ENCODE measurements at regions not wholly inside any gene's neighbourhood (a gene's known extent, or its start where the extent isn't known, plus 50 kb on each side); places are given as distances from the start of the nearest gene placed in this dataset.

- DNase-seq (ENCODE audit: extremely low read depth, low read depth): no peak
- H3K4me3 ChIP-seq (replicated peaks; ENCODE audit: low read depth, low read length): no peak overlapping the region
- no peak for TF ChIP-seq CTCF (IDR thresholded peaks at IDR 0.05; ENCODE audit: low read depth, low read length, missing control alignments)
These were observed 548.0 kb downstream of the TBC1D32 start for GRCh38 chr6:120786256-120786655.

- TF ChIP-seq CTCF (IDR thresholded peaks at IDR 0.05; ENCODE audit: low read depth, low read length, missing control alignments): no peak
- H3K4me3 ChIP-seq (replicated peaks; ENCODE audit: low read depth, low read length): no peak overlapping the region
- no peak for DNase-seq (ENCODE audit: extremely low read depth, low read depth)
These were observed 548.7 kb downstream of the TBC1D32 start for GRCh38 chr6:120785459-120786086.

GRCh38 chr6:120779441-120779840 is 554.8 kb downstream of the TBC1D32 start:
- DNase-seq (ENCODE audit: extremely low read depth, low read depth): no peak
- TF ChIP-seq CTCF (IDR thresholded peaks at IDR 0.05; ENCODE audit: low read depth, low read length, missing control alignments): no peak
- no peak overlapping the region for H3K4me3 ChIP-seq (replicated peaks; ENCODE audit: low read depth, low read length)

GRCh38 chr6:120775698-120776097 is 558.6 kb downstream of the TBC1D32 start:
- no peak for DNase-seq (ENCODE audit: extremely low read depth, low read depth)
- TF ChIP-seq CTCF (IDR thresholded peaks at IDR 0.05; ENCODE audit: low read depth, low read length, missing control alignments): no peak
- no peak overlapping the region for H3K4me3 ChIP-seq (replicated peaks; ENCODE audit: low read depth, low read length)

- no peak overlapping the region for H3K4me3 ChIP-seq (replicated peaks; ENCODE audit: low read depth, low read length)
- no peak for DNase-seq (ENCODE audit: extremely low read depth, low read depth)
- TF ChIP-seq CTCF (IDR thresholded peaks at IDR 0.05; ENCODE audit: low read depth, low read length, missing control alignments): no peak
These were observed 560.0 kb downstream of the TBC1D32 start for GRCh38 chr6:120774275-120774674.

GRCh38 chr6:120771019-120771418 is 563.3 kb downstream of the TBC1D32 start:
- TF ChIP-seq CTCF (IDR thresholded peaks at IDR 0.05; ENCODE audit: low read depth, low read length, missing control alignments): no peak
- no peak for DNase-seq (ENCODE audit: extremely low read depth, low read depth)
- H3K4me3 ChIP-seq (replicated peaks; ENCODE audit: low read depth, low read length): no peak overlapping the region

- DNase-seq (ENCODE audit: extremely low read depth, low read depth): no peak
- H3K4me3 ChIP-seq (replicated peaks; ENCODE audit: low read depth, low read length): no peak overlapping the region
- no peak for TF ChIP-seq CTCF (IDR thresholded peaks at IDR 0.05; ENCODE audit: low read depth, low read length, missing control alignments)
These were observed 570.0 kb downstream of the TBC1D32 start for GRCh38 chr6:120764312-120764711.
